ENCODE measurements at regions not wholly inside any gene's neighbourhood (a gene's known extent, or its start where the extent isn't known, plus 50 kb on each side); places are given as distances from the start of the nearest gene placed in this dataset.

DNA sequence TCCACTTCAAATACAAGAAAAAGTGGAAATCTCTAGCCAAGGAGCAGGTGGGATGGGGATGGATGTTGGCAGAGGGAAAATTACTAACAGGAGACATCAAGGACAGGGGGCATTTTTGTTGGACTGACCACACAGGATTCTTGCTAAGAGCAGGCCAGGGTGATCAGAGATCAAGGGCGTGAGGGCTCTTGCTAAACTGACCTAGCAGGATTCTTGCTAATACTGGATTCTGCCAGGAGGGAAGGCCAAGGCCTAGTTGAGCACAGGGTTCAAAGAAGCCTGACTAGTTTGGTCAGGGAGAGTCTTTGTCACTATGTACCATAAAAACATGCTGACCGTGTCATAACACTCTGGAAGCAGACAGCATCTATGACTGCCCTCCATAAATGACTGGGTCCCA is 442.7 kb downstream of the PID1 start:
- Histone ChIP-seq H3K27ac (replicated peaks) (no peak overlapping the region), H3K27me3 (ENCODE audit: insufficient read depth, poor library complexity, severe bottlenecking) (no peaks in the 10 kb centered on the region), H3K4me3 (replicated peaks; ENCODE audit: insufficient read depth, low read length) (no peak overlapping the region)
- TF ChIP-seq SPI1 (IDR thresholded peaks at IDR 0.05; ENCODE audit: borderline replicate concordance, low read depth): no peak
- TF ChIP-seq GABPA (IDR thresholded peaks at IDR 0.05; ENCODE audit: low read depth): no peak
- TF ChIP-seq, protein P1, sequence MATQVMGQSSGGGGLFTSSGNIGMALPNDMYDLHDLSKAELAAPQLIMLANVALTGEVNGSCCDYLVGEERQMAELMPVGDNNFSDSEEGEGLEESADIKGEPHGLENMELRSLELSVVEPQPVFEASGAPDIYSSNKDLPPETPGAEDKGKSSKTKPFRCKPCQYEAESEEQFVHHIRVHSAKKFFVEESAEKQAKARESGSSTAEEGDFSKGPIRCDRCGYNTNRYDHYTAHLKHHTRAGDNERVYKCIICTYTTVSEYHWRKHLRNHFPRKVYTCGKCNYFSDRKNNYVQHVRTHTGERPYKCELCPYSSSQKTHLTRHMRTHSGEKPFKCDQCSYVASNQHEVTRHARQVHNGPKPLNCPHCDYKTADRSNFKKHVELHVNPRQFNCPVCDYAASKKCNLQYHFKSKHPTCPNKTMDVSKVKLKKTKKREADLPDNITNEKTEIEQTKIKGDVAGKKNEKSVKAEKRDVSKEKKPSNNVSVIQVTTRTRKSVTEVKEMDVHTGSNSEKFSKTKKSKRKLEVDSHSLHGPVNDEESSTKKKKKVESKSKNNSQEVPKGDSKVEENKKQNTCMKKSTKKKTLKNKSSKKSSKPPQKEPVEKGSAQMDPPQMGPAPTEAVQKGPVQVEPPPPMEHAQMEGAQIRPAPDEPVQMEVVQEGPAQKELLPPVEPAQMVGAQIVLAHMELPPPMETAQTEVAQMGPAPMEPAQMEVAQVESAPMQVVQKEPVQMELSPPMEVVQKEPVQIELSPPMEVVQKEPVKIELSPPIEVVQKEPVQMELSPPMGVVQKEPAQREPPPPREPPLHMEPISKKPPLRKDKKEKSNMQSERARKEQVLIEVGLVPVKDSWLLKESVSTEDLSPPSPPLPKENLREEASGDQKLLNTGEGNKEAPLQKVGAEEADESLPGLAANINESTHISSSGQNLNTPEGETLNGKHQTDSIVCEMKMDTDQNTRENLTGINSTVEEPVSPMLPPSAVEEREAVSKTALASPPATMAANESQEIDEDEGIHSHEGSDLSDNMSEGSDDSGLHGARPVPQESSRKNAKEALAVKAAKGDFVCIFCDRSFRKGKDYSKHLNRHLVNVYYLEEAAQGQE (IDR thresholded peaks at IDR 0.05; ENCODE audit: insufficient replicate concordance, low read depth): no peak
- no peak for TF ChIP-seq POLR2AphosphoS5 (IDR thresholded peaks at IDR 0.05; ENCODE audit: low read depth)
- TF ChIP-seq, protein P2, sequence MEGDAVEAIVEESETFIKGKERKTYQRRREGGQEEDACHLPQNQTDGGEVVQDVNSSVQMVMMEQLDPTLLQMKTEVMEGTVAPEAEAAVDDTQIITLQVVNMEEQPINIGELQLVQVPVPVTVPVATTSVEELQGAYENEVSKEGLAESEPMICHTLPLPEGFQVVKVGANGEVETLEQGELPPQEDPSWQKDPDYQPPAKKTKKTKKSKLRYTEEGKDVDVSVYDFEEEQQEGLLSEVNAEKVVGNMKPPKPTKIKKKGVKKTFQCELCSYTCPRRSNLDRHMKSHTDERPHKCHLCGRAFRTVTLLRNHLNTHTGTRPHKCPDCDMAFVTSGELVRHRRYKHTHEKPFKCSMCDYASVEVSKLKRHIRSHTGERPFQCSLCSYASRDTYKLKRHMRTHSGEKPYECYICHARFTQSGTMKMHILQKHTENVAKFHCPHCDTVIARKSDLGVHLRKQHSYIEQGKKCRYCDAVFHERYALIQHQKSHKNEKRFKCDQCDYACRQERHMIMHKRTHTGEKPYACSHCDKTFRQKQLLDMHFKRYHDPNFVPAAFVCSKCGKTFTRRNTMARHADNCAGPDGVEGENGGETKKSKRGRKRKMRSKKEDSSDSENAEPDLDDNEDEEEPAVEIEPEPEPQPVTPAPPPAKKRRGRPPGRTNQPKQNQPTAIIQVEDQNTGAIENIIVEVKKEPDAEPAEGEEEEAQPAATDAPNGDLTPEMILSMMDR (IDR thresholded peaks at IDR 0.05; ENCODE audit: insufficient read depth, low read length): no peak
- DNase-seq (ENCODE audit: low read depth in 1 of 2, low spot score in 1 of 2): no peak

DNA sequence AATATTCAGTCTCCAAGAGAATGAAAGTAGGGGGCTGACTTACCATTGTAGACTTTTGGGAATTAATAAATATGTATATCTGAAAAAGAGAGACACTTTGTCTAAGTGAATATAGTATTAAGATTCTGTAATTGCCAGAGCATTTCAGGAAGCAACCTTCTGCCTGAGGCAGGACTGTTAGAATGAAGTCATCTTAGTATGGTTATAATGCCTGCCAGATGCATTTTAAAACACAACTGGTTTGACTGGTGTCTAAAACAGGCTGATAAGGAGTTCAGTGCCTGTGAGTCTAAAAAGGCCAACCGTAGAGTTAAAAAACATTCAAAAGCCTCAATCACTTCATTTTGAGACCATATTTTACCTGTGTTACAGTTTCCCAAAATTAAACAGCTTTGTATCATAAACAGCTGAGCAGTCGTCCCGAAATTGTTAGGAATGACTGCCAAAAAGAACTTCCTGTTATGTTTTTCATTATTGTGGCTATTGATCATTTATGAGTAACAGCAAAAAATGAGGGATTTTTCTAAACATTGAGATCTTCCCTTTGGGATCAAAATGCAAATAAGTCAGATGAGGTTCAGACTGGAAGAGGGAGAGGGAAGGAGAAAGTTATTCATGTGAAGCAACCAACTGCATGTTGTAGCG is 443.9 kb downstream of the PID1 start:
- no peak for DNase-seq (ENCODE audit: low read depth in 1 of 2, low spot score in 1 of 2)
- Histone ChIP-seq H3K27ac (replicated peaks) (no peak overlapping the region), H3K27me3 (ENCODE audit: insufficient read depth, poor library complexity, severe bottlenecking) (no peaks in the 10 kb centered on the region), H3K4me3 (replicated peaks; ENCODE audit: insufficient read depth, low read length) (no peak overlapping the region)
- TF ChIP-seq POLR2AphosphoS5 (IDR thresholded peaks at IDR 0.05; ENCODE audit: low read depth) (no peak), GABPA (IDR thresholded peaks at IDR 0.05; ENCODE audit: low read depth) (no peak), SPI1 (IDR thresholded peaks at IDR 0.05; ENCODE audit: borderline replicate concordance, low read depth) (no peak)
- TF ChIP-seq, protein P2 (IDR thresholded peaks at IDR 0.05; ENCODE audit: insufficient read depth, low read length): no peak
- TF ChIP-seq, protein P1 (IDR thresholded peaks at IDR 0.05; ENCODE audit: insufficient replicate concordance, low read depth): no peak

DNA sequence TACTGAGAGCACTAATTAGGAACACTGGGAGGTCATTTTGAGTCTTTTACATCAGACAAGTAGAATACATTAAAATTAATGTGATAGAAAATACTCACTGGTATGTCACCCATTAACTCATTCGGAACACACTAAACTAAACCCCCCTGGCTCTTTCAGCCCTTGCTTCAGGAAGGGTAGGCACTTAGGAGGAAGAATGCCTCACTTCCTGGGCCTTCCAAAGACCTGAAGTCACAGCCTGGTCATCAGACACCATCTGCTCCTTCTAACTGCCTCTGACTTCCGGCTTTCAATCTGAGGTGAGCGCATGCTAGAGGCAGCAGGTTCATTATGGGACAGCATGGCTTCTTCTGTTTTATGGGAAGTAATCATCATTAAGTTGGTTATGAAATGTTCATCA is 451.4 kb downstream of the PID1 start:
- TF ChIP-seq GABPA (IDR thresholded peaks at IDR 0.05; ENCODE audit: low read depth) (no peak), POLR2AphosphoS5 (IDR thresholded peaks at IDR 0.05; ENCODE audit: low read depth) (no peak), SPI1 (IDR thresholded peaks at IDR 0.05; ENCODE audit: borderline replicate concordance, low read depth) (no peak)
- TF ChIP-seq, protein P1 (IDR thresholded peaks at IDR 0.05; ENCODE audit: insufficient replicate concordance, low read depth): no peak
- TF ChIP-seq, protein P2 (IDR thresholded peaks at IDR 0.05; ENCODE audit: insufficient read depth, low read length): no peak
- DNase-seq (ENCODE audit: low read depth in 1 of 2, low spot score in 1 of 2): no peak

More for the DNA sequence above, 451.4 kb downstream of the PID1 start:
- Histone ChIP-seq H3K27ac (replicated peaks) (no peak overlapping the region), H3K4me3 (replicated peaks; ENCODE audit: insufficient read depth, low read length) (no peak overlapping the region), H3K27me3 (ENCODE audit: insufficient read depth, poor library complexity, severe bottlenecking) (no peaks in the 10 kb centered on the region)

Data from HL-60 (cell line).